ENCODE measurements at regions not wholly inside any gene's neighbourhood (a gene's known extent, or its start where the extent isn't known, plus 50 kb on each side); places are given as distances from the start of the nearest gene placed in this dataset.
A peak's percentile ranks its signal among the peaks of the same experiment; 100 is the strongest.

GRCh38 chr9:79807971-79808370, 236.2 kb downstream of the TLE4 start:
- no peak for DNase-seq

GRCh38 chr9:79806086-79806485, 234.3 kb downstream of the TLE4 start:
- DNase-seq = no peak

GRCh38 chr9:79801459-79801858, 229.7 kb downstream of the TLE4 start:
- DNase-seq = no peak

- no peak for DNase-seq
These were observed 228.8 kb downstream of the TLE4 start for GRCh38 chr9:79800578-79800977.

- peak; percentile 70 for DNase-seq
These were observed 228.0 kb downstream of the TLE4 start for GRCh38 chr9:79799691-79800335.

GRCh38 chr9:79798450-79798849, 226.7 kb downstream of the TLE4 start:
- DNase-seq = no peak

GRCh38 chr9:79796411-79796810, 224.6 kb downstream of the TLE4 start:
- no peak for DNase-seq

GRCh38 chr9:79788662-79789061, 216.9 kb downstream of the TLE4 start:
- DNase-seq = no peak

GRCh38 chr9:79781263-79781662, 209.5 kb downstream of the TLE4 start:
- DNase-seq = no peak

GRCh38 chr9:79780559-79780958, 208.8 kb downstream of the TLE4 start:
- DNase-seq = no peak

GRCh38 chr9:79779901-79780300, 208.1 kb downstream of the TLE4 start:
- no peak for DNase-seq

- DNase-seq = no peak
These were observed 206.8 kb downstream of the TLE4 start for GRCh38 chr9:79778581-79778980.

- no peak for DNase-seq
These were observed 204.8 kb downstream of the TLE4 start for GRCh38 chr9:79776581-79776980.
